ENCODE measurements at regions not wholly inside any gene's neighbourhood (a gene's known extent, or its start where the extent isn't known, plus 50 kb on each side); places are given as distances from the start of the nearest gene placed in this dataset.
"Not testable (repeated sequence)": the region's sequence is repeated elsewhere in the genome, so short reads cannot be mapped to it uniquely, and the experiment has no call there.

DNA sequence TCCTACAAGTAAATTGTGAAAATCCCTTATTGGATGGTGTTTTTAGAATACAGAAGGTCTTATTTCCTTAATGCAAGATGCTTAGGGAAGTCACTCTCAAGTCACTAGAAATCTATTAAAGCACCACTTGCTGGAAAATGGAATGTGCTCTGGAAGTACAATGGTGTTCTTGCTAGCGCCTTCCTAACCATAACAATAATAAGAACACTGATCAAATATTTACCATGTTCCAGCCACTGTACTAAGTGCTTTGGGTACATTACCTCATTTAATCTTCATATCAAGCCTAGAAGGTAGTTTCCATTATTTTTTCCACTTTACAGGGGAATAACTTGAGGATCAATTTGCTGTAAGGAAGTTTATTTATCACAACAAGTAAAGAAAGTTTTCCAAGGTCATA, 75.1 kb downstream of the FAM72B start:
- DNase-seq (ENCODE audit: low read depth) = not testable (repeated sequence)

GRCh38 chr1:121116522-121117297, 67.4 kb downstream of the FAM72B start:
- not testable (repeated sequence) for DNase-seq (ENCODE audit: low read depth)

DNA sequence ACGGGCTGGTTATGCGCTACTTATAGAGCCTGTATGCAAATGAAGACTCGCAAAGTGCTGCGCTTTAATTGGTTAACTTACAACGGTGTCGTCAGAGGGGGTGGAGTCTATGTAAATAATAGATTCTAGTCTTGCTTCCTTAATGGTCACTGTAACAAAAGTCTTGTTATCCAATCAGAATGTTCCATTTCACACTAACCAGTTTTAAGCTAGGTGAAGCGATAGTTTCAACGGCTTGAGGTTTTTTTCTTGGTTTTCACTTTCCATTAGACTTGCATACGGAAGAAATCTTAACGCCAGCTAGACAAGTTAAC, 66.9 kb downstream of the FAM72B start:
- not testable (repeated sequence) for DNase-seq (ENCODE audit: low read depth)

DNA sequence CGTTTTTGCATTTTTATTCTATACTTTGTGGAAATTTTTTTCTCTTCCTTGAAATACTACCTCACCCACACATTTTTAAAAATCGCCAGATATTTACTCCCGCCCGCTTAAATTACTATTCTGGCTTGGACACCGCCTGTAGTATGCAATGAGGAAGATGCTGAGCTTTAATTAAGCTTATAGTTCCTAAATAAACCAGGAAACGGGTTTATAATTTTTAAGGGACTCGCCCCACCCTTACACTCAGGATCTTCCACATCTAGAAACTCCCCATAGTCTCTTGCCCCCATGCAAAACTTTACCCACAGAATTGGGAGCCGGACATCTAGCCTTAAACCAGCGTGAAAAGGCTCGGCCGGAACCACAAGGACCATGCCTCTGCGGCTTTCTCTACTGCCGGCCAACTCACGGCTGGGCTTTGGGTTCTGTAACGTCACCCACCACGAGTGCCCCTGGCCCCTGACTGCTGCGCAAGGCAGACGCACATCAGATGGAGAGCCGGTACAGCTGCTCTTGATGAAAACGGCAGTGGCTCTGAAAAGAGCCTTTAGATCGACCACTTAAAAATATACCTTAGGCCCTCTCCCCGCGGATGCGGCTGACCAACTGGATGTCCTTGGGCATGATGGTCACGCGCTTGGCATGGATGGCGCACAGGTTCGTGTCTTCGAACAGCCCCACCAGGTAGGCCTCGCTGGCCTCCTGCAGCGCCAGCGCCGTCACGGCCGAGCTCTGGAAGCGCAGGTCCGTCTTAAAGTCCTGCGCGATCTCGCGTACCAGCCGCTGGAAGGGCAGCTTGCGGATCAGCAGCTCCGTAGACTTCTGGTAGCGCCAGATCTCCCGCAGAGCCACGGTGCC, 66.3 kb downstream of the FAM72B start:
- not testable (repeated sequence) for DNase-seq (ENCODE audit: low read depth)
